Astrocyte of the spinal cord (primary cell): ENCODE measurements at regions not wholly inside any gene's neighbourhood (a gene's known extent, or its start where the extent isn't known, plus 50 kb on each side); places are given as distances from the start of the nearest gene placed in this dataset.

Source experiments
- DNase-seq: peaks from one replicate; pipeline ENCODE4 v3.0.0; 2011; ENCODE audit warnings: low read depth, low spot score
- H3K4me3 ChIP-seq: 2 replicates; pipeline ENCODE4 v1.5.1; 2011; ENCODE audit warnings: low read depth, mild to moderate bottlenecking, low read length, moderate library complexity
- in situ Hi-C: cut with HindIII; loops from 2 replicates; pipeline ENCODE4 v1.10.0; 2017; ENCODE audit warnings: low sequenced_read_pairs
- TF ChIP-seq, protein P1 (sequence below): IDR thresholded peaks from 2 replicates; pipeline ENCODE4 v1.5.1; 2012; ENCODE audit warnings: low read depth, mild to moderate bottlenecking, low read length, inconsistent platforms

DNA sequence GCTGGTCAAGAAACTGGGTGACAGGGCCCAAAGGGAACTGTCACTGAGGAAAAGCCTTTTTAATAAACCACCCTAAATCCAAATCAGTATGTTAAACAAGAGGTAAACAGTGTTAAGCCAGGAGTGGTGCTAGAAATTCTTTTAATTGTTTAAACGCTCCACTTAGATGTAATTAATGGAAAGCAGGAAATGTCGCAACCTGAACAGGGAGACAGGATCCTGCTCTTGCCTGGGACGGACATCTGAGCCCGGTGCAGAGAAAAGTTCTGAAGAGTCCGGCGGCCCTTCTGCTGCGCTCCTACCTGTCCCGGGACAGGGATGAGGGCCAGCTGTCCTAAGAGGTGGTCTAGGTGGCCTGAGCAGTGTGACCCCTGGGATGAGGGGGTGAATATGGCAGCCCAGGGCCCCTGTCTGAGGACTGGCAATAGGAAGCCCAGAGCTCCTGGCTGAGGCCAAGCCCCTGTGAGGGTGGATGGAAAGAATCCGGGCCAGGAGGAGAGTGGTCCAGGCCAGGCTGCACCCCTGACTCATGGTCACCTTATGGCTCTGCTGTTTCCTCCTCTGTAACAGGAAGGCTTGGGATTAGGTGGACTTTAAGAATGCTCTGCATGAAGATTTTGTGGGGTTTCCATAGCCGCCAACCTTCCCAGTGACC, 112.8 kb upstream of the GJB6 start:
- DNase-seq = no peak
- in situ Hi-C loops = no loop called here
- no peak overlapping the region for H3K4me3 ChIP-seq
- TF ChIP-seq, protein P1, sequence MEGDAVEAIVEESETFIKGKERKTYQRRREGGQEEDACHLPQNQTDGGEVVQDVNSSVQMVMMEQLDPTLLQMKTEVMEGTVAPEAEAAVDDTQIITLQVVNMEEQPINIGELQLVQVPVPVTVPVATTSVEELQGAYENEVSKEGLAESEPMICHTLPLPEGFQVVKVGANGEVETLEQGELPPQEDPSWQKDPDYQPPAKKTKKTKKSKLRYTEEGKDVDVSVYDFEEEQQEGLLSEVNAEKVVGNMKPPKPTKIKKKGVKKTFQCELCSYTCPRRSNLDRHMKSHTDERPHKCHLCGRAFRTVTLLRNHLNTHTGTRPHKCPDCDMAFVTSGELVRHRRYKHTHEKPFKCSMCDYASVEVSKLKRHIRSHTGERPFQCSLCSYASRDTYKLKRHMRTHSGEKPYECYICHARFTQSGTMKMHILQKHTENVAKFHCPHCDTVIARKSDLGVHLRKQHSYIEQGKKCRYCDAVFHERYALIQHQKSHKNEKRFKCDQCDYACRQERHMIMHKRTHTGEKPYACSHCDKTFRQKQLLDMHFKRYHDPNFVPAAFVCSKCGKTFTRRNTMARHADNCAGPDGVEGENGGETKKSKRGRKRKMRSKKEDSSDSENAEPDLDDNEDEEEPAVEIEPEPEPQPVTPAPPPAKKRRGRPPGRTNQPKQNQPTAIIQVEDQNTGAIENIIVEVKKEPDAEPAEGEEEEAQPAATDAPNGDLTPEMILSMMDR = no peak

DNA sequence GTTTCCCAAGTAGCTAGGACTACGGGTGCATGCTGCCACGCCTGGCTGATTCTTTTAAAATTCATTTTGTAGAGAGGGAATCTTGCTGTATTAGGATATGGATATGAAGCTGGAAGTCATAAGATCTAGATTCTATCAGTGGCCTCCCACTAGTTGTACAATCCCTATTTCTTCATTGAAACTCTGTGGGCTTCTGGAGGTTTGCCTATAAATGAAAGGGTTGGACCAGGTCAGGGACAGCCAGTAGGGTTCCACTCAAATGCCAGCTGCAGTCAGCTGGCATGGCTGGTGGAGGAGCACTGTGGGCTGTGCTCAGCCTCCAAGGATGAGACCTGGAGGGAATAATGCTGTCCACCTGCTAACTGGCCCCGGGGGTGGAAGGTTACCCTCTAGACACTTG, 110.2 kb upstream of the GJB6 start:
- TF ChIP-seq, protein P1 = no peak
- DNase-seq = no peak
- in situ Hi-C loops = no loop called here
- no peak overlapping the region for H3K4me3 ChIP-seq

DNA sequence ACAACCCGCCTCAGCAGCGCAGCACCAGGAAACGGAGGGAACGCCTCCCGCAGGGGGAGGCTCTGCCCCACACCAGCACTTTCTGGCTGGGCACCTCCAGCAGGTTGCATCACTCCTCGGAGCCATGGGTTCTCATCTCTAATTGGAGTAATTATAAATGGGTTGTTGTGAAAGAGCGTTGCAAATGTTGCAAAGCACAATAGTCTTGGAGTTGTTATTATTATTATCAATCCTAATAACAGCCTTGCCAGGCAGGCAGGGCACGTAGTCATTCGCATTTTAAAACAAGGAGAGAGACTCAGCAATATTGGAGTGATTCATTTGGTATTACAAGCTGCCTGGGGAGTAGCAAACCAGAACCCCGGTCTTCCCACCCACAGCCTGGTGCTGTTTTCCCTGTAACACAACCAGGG, 108.6 kb upstream of the GJB6 start:
- no peak for DNase-seq
- H3K4me3 ChIP-seq = no peak overlapping the region
- TF ChIP-seq, protein P1 = no peak
- in situ Hi-C loops = no loop called here

DNA sequence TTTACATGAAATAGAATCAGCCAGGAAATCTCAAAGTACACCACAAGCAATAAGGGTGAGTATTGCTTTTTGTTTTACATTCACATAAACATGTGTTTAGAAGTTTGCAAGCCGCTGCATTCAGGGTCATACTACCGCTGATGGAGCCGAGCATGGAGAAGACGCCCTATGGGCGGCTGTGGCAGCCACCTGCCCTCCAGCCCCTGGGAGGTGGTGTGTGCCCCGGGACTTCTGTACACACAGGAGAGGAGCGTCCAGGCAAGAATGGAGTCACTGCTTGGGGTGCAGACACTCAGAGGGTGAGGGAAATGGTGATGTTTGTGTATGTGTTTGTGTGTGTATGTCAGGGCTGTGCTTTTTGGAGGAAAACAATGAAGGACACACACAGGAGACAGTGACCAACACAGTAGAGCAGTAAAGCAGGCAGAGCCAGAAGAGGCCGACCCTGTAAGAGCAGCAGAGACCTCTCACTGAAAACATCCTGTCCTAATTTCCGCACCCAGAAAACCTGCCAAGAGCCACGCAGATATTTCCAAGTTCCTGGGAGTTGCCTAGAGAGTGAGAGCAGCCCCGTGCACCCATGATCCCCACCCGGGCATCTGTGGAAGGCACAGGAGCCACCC, 108.1 kb upstream of the GJB6 start:
- H3K4me3 ChIP-seq = no peak overlapping the region
- no peak for DNase-seq
- TF ChIP-seq, protein P1 = no peak
- in situ Hi-C loops = no loop called here

DNA sequence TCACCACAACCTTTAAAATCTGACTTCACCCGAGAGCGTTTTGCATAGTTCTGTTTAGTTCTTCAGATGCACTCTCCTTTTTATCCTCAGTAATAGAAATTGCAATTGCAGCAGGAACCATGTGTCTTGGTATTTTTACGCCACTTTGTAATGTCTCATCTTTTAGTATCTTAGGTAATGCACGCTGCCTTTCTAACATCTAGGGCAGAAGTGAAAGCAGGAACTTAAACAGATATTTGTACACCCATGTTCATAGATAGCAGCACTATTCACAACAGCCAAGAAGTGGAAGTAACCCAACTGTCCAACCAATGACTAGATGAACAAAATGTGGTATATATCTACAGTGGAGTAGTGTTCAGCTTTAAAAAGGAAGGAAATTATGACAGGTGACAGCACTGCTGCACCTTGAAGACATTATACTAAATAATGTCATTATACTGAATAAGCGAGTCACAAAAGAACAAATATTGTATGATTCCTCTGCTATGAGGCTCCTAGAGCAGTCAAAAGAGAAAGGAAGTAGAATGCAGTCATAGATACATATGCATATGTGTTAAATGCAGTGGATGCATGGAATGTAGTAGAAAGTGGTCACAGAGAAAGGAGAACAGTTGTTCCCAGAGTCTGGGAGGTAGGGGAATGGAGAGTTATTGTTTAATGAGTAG, 105.9 kb upstream of the GJB6 start:
- in situ Hi-C loops = no loop called here
- TF ChIP-seq, protein P1 = no peak
- DNase-seq = no peak
- no peak overlapping the region for H3K4me3 ChIP-seq

DNA sequence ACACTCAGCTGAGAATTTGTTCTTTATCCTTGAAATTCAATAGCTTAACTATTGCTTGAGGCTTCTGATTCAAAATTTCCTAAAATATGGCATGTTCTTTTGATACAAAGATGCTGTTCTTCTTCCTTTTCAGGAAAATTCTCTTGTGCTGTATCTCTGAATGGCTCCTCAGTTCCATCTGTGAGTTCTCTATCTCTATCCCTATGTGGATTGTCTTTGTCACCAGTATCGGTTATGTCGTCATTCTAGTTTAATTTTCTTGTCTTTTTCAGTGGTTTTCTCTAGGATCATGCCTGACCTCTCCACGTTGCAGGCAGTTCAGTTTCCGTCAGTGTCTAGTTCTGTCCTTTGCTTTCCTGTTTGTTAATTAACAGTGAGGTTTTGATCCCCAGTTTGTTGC, 104.6 kb upstream of the GJB6 start:
- TF ChIP-seq, protein P1 = no peak
- in situ Hi-C loops = no loop called here
- no peak overlapping the region for H3K4me3 ChIP-seq
- DNase-seq = no peak
